ENCODE measurements at regions not wholly inside any gene's neighbourhood (a gene's known extent, or its start where the extent isn't known, plus 50 kb on each side); places are given as distances from the start of the nearest gene placed in this dataset.
A peak's percentile ranks its signal among the peaks of the same experiment; 100 is the strongest.

GRCh38 chr2:79250656-79251055 is 91.1 kb upstream of the REG3A start:
- no peaks in the 10 kb centered on the region for H3K9me3 ChIP-seq
- no peak for DNase-seq

GRCh38 chr2:79248776-79249175 is 89.2 kb upstream of the REG3A start:
- Histone ChIP-seq H3K36me3 (no peaks in the 10 kb centered on the region), H3K4me1 (peaks cover 5% of the 10 kb centered on the region; the same call in 1 of the 2 replicates), H3K9me3 (no peaks in the 10 kb centered on the region), H3K4me3 (ENCODE audit: low read depth, low read length) (no peak overlapping the region), H3K27me3 (no peaks in the 10 kb centered on the region)
- no peak for TF ChIP-seq CTCF (IDR thresholded peaks at IDR 0.05; ENCODE audit: low read depth, low read length)
- DNase-seq = no peak

More at GRCh38 chr2:79250656-79251055, 91.1 kb upstream of the REG3A start:
- no peak overlapping the region for H3K4me3 ChIP-seq (ENCODE audit: low read depth, low read length)
- H3K27me3 ChIP-seq = no peaks in the 10 kb centered on the region
- TF ChIP-seq CTCF (IDR thresholded peaks at IDR 0.05; ENCODE audit: low read depth, low read length) = no peak
- peaks cover 5% of the 10 kb centered on the region; the same call in 1 of the 2 replicates for H3K4me1 ChIP-seq
- H3K36me3 ChIP-seq = no peaks in the 10 kb centered on the region

- H3K9me3 ChIP-seq = no peaks in the 10 kb centered on the region
- no peaks in the 10 kb centered on the region for H3K4me1 ChIP-seq
- TF ChIP-seq CTCF (IDR thresholded peaks at IDR 0.05; ENCODE audit: low read depth, low read length) = peak; percentile 47
- no peak overlapping the region for H3K4me3 ChIP-seq (ENCODE audit: low read depth, low read length)
- H3K36me3 ChIP-seq = no peaks in the 10 kb centered on the region
- no peak for DNase-seq
- H3K27me3 ChIP-seq = no peaks in the 10 kb centered on the region
These were observed 75.6 kb upstream of the REG3A start for GRCh38 chr2:79235135-79235534.

GRCh38 chr2:79223539-79223938 is 64.0 kb upstream of the REG3A start:
- H3K27me3 ChIP-seq = no peaks in the 10 kb centered on the region
- H3K9me3 ChIP-seq = no peaks in the 10 kb centered on the region
- H3K4me1 ChIP-seq = no peaks in the 10 kb centered on the region
- no peak overlapping the region for H3K4me3 ChIP-seq (ENCODE audit: low read depth, low read length)
- DNase-seq = peak; percentile 7
- TF ChIP-seq CTCF (IDR thresholded peaks at IDR 0.05; ENCODE audit: low read depth, low read length) = peak; percentile 44
- no peaks in the 10 kb centered on the region for H3K36me3 ChIP-seq

- Histone ChIP-seq H3K4me1 (no peaks in the 10 kb centered on the region), H3K9me3 (no peaks in the 10 kb centered on the region), H3K4me3 (ENCODE audit: low read depth, low read length) (no peak overlapping the region), H3K27me3 (no peaks in the 10 kb centered on the region), H3K36me3 (no peaks in the 10 kb centered on the region)
- DNase-seq = peak; percentile 37
- TF ChIP-seq CTCF (IDR thresholded peaks at IDR 0.05; ENCODE audit: low read depth, low read length) = peak; percentile 67
These were observed 59.9 kb upstream of the REG3A start for GRCh38 chr2:79219383-79219988.

GRCh38 chr2:79210274-79210917 is 50.8 kb upstream of the REG3A start:
- H3K36me3 ChIP-seq = no peaks in the 10 kb centered on the region
- no peaks in the 10 kb centered on the region for H3K9me3 ChIP-seq
- H3K4me3 ChIP-seq (ENCODE audit: low read depth, low read length) = no peak overlapping the region
- no peak for DNase-seq
- no peaks in the 10 kb centered on the region for H3K27me3 ChIP-seq
- H3K4me1 ChIP-seq = no peaks in the 10 kb centered on the region
- TF ChIP-seq CTCF (IDR thresholded peaks at IDR 0.05; ENCODE audit: low read depth, low read length) = no peak
